ENCODE measurements at regions not wholly inside any gene's neighbourhood (a gene's known extent, or its start where the extent isn't known, plus 50 kb on each side); places are given as distances from the start of the nearest gene placed in this dataset.
"Not testable (repeated sequence)": the region's sequence is repeated elsewhere in the genome, so short reads cannot be mapped to it uniquely, and the experiment has no call there.

DNA sequence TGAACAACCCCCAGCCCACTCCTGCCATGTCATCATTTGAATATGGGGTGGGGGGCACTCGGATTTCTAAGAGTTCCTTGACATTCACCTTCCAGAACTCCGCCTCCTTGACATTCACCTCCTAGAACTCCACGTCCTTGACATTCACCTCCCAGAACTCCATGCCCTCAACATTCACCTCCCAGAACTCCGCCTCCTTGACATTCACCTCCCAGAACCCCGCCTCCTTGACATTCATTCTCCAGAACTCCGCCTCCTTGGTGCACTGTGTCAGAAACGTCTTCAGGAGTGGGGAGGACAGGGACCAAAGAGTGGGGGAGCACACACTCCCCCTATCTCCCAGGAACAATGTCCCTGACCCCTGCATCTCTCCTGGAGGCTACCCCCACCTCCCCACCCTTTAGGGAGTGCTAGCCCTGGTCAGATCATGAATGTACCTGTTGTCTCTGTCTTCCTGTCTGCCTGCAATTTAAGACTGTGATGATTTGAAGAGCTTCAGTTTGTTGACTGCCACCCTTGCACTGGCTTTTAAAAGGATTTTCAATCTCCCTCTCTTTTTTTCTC is 110.1 kb downstream of the NPTX2 start:
- no peak for DNase-seq (ENCODE audit: low read depth in 2 of 2)

DNA sequence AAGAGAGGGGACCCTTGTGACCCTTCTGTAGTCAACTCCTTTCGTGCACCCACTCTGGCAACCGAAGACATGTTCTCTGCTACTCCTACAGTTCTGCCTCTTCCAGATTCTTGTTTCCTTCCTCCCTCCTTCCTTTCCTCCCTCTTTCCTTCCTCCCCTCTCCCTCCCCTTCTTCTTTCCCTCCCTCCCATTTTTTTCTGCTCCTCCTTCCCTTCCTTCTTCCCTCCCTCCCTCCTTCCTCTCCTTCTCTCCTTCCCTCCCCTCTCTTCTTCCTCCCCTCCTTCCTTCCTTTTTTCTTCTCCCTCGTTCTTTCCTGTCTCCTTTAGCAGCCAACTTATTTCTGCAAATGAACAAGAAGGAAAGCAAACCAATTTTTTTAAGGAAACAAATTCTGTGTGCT is 111.5 kb downstream of the NPTX2 start:
- DNase-seq (ENCODE audit: low read depth in 2 of 2): no peak

DNA sequence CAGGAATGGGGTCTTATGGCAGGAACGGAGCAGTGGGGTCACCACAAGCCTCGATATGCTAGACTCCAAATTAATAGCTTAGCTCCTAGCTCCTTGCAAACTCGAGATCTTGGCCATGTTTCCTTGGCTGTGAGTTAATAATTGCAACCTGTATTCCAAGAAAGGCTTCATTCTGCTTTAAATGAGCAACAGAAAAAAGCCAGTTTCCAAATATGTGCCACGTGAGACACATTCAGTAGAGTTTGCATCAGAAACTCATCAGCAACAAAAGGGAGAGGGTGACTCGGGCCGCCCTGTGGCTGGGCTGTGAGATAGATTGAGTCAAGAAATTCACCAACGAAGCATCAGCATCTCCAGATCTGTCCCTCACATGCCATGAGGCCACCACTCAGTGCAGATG is 112.0 kb downstream of the NPTX2 start:
- DNase-seq (ENCODE audit: low read depth in 2 of 2): no peak

DNA sequence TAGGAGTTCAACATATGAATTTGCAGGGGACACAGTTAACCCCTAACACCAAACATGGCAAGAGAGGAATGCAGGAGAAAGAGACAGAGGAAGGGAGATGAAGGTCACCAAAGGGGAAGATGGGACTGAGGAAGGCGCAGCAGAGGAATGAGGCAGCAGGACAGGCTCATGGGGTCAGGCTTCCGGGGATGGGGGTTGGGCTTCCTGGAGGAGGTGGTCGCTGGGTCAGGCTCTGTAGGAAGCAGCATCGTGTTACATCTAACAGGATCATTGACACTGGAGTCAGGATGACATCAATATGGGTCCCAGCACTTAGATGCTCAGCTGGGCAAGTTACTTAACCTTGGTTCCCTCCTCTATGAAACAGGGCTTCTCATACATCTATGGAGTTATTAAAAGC is 113.2 kb downstream of the NPTX2 start:
- DNase-seq (ENCODE audit: low read depth in 2 of 2): no peak

DNA sequence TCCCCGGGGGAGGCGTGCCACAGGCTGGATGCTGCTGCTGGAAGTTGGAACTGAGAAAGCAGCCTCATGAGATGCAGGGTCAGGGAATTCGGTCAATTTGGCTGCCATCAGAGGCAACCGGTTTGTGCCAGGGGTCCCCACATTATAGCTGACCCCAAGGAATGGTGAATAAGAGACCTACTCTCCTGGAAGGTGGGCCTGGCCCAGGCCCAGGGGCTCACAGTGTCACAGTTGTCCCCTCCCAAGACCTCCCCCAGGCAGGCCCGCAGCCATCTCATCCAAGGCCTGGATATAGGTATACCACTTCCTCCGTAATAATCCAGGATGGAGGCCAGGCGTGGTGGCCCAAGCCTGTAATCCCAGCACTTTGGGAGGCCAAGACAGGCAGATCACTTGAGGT is 114.6 kb downstream of the NPTX2 start:
- no peak for DNase-seq (ENCODE audit: low read depth in 2 of 2)

DNA sequence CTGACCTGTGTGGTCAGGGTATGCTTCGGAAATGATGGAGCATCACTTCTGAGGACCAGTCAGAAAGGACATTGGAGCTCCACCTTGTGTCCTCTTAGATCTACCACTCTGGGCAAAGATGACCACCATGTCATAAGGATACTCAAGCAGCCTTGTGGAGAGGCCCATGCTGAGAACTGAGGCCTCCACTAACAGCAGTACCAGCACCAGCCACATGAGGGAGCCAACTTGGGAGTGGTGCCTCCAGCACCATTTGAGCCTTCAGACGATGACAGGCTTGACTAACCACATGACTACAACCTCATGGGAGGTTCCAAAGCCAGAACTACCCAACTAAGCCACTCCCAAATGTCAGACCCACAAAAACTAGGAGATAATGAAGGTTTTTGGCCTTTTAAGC is 116.0 kb downstream of the NPTX2 start:
- DNase-seq (ENCODE audit: low read depth in 2 of 2): peak in 1 of 2 experiments; percentile 58

DNA sequence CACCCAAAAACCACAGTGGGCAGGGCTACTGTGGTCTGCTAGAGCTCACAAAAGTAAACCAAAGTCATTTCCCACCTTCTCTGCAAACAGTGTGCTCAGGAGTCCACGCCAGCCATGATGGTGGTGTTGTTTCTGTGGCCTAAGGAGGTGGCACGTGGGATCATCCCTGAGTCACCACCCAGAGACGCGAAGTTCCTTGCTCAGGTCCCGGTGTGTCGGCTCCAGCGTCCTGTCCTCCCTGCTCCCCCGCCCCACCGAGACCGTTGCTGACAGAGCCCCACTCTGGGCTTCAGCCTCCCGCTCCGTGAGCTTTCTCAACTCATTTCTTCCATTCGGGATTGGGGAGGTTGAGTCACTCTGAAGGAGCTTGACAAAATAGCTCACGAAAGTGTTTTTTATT is 118.7 kb downstream of the NPTX2 start:
- DNase-seq (ENCODE audit: low read depth in 2 of 2): no peak

DNA sequence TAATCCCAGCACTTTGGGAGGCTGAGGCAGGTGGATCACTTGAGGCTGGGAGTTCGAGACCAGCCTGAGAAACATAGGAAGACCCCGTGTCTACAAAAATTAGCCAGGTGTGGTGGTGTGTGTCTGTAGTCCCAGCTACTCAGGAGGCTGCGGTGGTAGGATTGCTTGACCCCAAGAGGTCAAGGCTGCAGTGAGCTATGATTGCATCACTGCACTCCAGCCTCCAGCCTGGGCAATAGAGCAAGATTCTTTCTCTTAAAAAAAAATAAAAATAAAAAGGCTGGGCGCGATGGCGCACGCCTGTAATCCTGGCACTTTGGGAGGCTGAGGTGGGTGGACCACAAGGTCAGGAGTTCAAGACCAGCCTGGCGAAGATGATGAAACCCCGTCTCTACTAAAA is 119.4 kb downstream of the NPTX2 start:
- DNase-seq (ENCODE audit: low read depth in 2 of 2): not testable (repeated sequence)

DNA sequence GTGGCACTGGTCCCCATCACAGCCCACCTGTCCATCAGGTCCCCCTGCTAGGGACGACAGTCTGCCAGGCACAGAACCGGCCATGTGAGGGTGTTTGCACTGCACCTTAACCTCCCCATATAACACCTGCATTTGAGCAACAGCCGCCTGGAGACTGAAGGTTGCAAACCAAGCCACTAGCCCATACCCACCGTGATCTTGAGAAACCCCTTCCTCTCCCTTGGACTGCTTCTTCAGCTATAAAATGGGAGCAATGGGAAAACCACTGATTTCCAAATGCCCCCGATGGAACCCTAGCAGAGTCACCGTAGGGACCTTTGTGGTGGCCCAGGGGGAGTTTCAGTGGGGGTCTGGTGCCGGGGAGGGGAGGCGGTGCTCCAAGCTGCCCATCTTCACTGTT is 120.1 kb downstream of the NPTX2 start:
- DNase-seq (ENCODE audit: low read depth in 2 of 2): no peak

DNA sequence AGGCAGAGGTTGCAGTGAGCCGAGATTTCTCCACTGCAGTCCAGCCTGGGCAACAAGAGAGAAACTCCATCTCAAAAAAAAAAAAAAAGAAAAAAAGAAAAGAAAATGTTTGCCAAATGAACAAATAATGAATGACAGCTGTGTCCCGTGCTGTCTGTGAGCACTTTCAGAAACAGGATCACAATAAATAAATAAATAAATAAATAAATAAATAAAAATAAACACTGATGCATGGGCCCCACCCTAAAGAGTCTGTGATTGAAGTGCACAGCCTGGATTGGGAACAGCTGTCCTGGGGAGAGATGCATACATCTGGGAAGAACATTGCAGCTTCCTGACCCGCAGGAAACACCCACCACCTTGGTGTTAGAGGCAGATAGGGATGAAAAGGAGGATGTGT is 123.6 kb downstream of the NPTX2 start:
- DNase-seq (ENCODE audit: low read depth in 2 of 2): no peak

DNA sequence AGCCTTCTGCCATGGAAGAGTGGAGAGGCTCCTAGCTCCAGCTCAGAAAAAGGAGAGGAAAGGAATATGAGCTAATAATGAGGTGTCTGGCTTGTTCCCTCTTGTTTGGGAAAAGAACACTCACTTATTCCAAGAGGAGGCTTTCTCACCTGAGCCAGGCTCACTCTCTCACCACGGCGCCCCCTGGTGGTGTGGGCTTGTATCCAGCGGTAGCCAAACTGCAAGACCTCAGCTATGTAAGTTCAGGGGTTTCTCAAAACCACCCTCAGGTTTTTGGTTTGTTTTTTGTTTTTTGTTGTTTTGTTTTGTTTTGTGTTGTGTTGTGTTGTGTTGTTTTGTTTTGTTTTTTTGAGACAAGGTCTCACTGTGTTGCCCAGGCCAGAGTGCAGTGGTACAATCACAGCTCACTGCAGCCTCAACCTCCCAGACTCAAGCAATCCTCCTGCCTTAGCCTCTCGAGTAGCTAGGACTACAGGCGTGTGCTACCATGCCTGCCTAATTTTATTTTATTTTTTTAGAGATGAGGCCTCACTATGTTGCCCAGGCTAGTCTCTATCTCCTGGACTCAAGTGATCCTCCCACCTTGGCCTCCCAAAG is 124.0 kb downstream of the TMEM130 start:
- DNase-seq (ENCODE audit: low read depth in 2 of 2): peak; percentile 41 to 78

DNA sequence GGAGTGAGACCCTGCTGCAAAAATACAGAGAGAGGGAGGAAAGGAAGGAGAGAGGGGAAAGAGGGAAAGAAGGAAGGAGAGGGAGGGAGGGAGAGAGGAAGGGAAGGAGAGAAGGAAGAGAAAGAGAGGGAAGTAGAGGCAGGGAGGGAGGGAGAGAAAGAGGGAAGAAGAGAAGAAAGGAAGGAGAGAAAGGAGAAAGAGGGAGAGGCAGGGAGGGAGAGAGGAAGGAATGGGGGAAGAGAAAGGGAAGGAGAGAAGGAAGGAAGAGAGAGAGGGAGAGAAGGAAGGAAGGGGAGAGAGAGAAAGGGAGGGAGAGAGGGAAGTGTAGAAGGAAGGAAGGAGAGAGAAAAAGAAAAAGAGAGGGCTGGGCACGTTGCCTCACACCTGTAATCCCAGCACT is 121.7 kb downstream of the TMEM130 start:
- DNase-seq (ENCODE audit: low read depth in 2 of 2): no peak

DNA sequence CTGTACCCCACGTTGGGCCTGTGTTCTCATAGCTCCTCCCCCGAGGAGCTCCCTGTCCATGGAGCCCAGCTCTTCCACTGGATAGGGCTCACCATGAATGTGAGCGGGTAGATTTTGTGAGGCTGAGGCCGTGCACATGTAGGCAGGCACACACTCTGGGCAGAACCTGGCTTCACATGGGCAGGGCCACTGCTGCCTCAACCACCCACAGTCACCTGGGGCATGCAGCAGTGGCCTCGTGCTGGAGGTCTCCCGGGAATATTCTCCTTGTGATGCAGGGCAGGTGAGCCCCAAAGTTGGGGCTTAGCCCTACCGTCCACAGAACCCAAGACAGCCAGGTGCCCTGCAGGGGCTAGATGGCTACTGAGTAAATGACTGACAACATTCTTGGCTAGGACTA is 116.6 kb downstream of the TMEM130 start:
- no peak for DNase-seq (ENCODE audit: low read depth in 2 of 2)

DNA sequence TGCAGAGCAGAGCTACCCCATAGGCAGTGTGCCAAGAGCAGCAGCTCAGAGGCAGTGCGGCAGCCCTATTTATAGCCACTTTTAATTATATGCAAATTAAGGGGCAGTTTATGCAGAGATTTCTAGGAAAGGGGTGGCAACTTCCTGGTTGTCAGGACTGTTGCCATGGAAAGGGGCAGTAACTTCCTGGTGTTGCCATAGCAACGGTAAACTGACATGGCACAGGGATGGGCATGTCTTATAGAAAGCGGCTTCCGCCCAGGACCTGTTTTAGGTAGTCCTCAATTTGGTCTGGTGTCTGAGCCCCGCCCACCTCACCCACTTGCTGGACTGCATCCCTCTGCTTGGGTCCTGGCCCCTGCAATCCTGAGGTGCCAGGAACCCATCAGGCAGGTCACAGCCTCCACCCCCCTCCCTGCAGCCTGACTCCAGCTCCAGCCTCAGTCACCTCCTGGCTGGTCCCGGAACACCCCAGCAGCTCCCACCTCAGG is 115.8 kb downstream of the TMEM130 start:
- DNase-seq (ENCODE audit: low read depth in 2 of 2): no peak

DNA sequence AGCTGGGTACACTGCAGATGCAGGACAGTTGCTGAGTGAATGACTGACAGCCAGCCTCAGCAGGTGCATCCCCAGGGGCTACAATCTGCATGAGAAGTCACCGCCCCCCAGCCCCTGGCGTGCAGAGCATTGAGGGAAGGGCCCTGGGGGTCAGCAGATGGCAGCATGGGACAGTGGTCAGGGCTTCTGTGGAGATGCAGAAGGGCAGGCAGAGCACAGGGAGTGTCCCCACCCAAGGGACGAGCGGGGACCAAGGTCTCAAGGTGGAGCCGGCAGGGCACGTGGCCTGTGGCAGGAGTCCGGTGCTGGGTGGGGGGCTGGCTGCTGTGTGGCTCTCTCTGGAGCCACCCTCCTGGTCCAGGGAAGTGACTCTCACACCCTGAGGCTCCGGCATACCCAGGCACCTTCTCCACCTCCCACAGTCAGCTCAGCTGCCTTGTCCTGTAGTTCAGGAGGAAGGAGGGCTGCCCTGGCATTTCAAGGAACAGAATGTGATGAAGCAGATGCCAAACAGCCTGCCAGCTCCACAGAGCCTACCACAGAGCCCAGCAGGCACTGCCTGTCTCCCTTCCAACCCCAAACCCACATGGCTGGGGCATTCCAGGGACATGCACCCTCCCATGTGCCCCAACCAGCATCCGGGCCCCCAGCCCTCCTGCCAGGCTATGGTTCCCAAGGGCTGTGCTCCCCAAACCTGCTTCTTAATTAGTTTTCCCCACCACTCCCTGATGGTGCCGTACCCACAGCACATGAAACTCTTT is 114.5 kb downstream of the TMEM130 start:
- no peak for DNase-seq (ENCODE audit: low read depth in 2 of 2)

DNA sequence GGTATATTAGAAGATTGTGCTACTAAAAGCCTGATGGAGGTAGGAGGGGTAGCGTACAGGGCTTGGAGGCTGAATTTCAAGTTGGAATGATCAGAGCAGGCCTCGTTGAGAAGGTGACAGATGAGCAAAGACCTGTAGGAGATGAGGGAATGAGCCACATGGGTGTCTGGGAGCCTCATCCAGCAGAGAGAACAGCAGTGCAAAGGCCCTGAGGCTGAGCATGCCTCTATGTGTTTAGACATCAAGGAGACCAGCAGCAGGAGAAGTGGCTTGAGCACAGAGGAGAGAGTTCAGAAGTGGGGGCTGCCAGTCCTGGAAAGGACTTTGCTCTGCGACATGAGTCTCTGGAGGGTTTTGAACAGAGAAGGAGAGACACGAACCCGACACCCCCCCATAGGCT is 111.7 kb downstream of the TMEM130 start:
- DNase-seq (ENCODE audit: low read depth in 2 of 2): no peak

DNA sequence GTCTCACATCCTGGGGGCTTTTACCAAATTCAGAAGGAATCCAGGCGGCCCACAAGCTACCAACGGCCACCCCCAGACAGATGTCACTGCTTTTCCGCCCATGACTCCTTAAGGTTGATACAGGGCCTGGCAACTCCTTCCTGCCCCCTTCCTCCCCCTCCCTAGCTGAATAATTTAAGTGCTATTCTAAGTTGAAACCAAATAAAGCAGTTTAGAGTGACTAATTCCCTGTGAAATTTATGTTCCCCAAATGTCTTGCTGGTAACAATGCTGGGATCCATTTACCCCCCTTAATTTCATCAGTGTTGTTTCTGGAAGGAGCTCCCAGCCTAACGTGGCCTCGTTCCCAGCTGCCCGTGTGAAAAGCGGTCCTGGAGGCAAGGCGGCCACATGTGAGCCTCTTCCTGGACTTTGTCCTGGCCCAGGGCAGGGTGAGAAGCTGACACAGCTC is 109.6 kb downstream of the TMEM130 start:
- DNase-seq (ENCODE audit: low read depth in 2 of 2): no peak

DNA sequence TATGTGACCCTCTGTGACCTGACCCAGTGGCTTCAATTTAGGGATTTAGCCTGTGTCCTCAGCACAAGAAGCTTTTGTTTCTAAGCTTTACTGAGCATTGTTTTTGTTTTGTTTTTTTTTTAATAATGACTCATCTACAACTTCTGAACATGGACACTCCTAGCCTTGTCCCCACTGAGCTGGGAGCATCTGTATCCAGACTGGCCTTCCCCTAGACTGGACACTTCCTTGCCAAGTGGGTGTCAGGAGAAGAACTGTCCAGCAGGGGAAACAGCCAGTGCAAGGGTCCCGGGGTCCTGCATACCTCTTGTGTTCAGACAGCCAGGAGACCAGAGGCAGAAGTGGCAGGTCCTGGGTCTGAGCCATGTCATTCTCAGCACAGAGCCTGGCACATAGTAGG is 108.6 kb downstream of the TMEM130 start:
- no peak for DNase-seq (ENCODE audit: low read depth in 2 of 2)

DNA sequence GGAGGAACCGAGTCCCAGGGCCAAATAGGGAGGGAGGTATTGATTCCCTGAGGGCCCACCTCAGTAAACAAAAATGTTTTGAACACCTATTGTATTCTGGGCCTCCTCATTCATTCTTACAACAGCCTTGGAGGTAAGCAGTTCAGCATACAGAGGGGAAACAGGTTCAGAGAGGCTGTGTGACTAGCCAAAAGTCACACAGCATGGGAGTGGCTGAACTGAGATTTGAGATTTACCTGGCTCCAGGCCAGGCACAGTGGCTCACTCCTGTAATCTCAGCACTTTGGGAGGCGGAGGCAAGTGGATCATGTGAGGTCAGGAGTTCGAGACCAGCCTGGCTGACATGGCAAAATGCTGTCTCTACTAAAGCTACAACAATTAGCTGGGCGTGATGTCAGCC is 107.2 kb downstream of the TMEM130 start:
- DNase-seq (ENCODE audit: low read depth in 2 of 2): no peak

DNA sequence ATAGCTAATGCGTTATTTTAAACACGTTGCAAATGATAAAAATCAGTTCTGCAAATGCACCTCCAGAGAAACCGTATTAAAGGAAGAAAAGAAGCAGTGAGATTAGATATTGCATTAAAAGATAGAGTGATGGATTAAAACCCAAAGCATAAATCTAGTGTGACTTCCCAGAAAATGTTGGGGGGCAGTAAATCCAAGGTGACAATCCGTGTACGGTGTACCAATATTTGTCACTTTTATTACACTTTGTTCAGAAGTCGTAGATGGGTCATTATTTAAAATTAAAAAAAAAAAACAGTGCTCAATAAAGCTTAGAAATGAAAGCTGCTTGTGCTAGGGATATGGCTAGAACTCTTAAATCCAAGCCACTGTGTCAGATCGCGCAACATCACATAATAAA is 106.4 kb downstream of the TMEM130 start:
- no peak for DNase-seq (ENCODE audit: low read depth in 2 of 2)

DNA sequence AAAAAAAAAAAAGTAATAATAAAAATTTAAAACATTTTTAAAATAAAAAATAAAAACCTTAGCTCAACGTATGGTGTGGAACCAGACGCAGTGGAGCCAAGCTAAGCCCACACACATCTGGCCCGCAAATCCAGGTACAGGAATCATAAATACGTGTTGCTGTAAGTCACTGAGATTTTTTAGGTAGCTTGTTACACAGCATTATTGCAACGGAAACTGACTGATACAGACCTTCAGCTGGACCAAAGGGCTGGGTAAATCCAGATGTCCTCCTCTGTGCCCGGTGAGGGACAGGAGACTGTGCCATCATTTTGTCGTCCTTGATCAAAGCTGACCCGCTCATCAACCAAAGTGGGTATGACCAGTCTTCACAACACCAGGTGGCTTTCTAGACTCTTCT is 104.9 kb downstream of the TMEM130 start:
- DNase-seq (ENCODE audit: low read depth in 2 of 2): no peak

DNA sequence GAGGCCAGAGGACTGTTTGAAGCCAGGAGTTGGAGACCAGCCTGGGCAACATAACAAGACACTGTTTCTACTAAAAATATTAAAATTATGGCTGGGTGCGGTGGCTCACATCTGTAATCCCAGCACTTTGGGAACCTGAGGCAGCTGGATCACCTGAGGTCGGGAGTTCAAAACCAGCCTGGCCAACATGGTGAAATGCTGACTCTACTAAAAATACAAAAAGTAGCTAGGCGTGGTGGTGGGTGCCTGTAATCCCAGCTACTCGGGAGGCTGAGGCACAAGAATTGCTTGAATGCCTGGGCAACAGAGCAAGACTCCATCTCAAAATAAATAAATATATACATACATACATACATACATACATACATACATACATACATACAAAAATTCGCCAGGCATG is 99.7 kb downstream of the TMEM130 start:
- not testable (repeated sequence) for DNase-seq (ENCODE audit: low read depth in 2 of 2)

DNA sequence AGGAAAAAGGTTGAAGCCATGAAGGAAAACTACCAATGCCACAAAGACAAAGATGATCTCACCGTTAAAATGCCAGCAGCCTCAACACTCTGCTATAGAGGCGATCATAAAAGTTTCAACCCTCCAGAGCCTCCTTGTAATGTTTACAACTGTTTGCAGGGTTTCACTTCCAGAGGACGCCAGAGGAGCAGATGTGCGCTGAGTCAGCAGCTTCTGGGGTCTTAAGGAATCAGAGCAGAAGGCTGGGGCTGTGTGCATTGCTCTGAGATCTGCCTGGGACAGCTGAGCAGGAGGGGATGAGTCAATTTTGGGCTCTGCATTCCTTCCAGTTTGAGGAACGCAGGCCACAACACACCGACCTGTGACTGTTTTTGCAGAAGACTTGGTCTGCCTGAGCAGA is 98.3 kb downstream of the TMEM130 start:
- DNase-seq (ENCODE audit: low read depth in 2 of 2): no peak
